ENCODE measurements at regions not wholly inside any gene's neighbourhood (a gene's known extent, or its start where the extent isn't known, plus 50 kb on each side); places are given as distances from the start of the nearest gene placed in this dataset.

DNA sequence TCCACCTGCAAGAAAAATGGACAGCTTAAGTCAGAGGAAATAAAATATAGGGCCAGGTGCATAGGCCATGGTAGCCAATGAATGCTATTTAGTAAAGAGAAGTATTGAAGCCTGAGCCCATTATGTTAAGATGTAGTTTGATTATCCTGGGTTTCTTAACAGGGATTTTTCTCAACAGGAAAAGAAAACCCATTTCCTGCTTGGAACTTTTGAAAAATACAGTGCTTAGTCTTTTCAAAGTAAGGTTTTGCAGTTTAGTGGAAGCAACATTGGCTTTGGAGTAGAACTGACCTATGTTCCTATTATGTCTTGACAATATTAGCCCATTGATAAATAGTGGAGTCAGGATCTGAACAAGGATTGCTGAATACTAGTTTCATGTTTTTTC is 259.5 kb upstream of the TGFBR2 start:
- H3K9me3 ChIP-seq, result no peaks in the 10 kb centered on the region
- H3K27me3 ChIP-seq, result no peaks in the 10 kb centered on the region
- H3K36me3 ChIP-seq, result no peaks in the 10 kb centered on the region
- no peaks in the 10 kb centered on the region for H3K4me1 ChIP-seq (ENCODE audit: control insufficient read depth in 1 of 2, insufficient read depth in 1 of 2, low read depth in 1 of 2, low read length in 1 of 2)
- no peak overlapping the region for H3K4me3 ChIP-seq (ENCODE audit: low read depth in 1 of 2, low read length in 1 of 2)
- TF ChIP-seq, protein P1, sequence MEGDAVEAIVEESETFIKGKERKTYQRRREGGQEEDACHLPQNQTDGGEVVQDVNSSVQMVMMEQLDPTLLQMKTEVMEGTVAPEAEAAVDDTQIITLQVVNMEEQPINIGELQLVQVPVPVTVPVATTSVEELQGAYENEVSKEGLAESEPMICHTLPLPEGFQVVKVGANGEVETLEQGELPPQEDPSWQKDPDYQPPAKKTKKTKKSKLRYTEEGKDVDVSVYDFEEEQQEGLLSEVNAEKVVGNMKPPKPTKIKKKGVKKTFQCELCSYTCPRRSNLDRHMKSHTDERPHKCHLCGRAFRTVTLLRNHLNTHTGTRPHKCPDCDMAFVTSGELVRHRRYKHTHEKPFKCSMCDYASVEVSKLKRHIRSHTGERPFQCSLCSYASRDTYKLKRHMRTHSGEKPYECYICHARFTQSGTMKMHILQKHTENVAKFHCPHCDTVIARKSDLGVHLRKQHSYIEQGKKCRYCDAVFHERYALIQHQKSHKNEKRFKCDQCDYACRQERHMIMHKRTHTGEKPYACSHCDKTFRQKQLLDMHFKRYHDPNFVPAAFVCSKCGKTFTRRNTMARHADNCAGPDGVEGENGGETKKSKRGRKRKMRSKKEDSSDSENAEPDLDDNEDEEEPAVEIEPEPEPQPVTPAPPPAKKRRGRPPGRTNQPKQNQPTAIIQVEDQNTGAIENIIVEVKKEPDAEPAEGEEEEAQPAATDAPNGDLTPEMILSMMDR (IDR thresholded peaks at IDR 0.05), result no peak
- no peak overlapping the region for H3K27ac ChIP-seq

DNA sequence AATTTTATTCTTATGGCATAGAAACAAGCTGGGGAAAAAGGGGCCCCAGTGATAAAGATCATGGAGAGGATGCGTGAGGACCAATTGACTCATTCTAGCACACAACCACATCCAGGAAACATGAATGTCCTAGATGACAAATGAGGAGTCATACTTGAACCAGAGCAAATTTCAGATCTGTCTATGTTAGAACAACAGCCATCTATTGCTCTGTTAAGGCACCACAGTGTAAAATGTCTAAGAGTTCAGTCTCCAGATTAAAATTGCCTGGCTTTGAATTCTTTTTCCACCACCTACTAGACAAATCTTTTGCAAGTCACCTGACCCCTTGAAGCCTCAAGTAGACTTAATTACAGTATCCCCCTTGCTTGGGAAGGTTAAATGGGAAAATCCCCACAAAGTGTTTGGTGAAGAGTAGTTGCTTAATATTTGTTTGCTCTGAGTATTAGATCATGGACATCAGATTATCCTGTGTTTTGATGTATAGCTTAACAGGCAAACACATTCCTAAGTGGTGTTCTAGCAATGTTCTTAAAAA is 258.7 kb upstream of the TGFBR2 start:
- no peak overlapping the region for H3K27ac ChIP-seq
- H3K27me3 ChIP-seq, result no peaks in the 10 kb centered on the region
- H3K36me3 ChIP-seq, result no peaks in the 10 kb centered on the region
- H3K4me3 ChIP-seq (ENCODE audit: low read depth in 1 of 2, low read length in 1 of 2), result no peak overlapping the region
- H3K4me1 ChIP-seq (ENCODE audit: control insufficient read depth in 1 of 2, insufficient read depth in 1 of 2, low read depth in 1 of 2, low read length in 1 of 2), result no peaks in the 10 kb centered on the region
- H3K9me3 ChIP-seq, result no peaks in the 10 kb centered on the region
- TF ChIP-seq, protein P1 (IDR thresholded peaks at IDR 0.05), result no peak

DNA sequence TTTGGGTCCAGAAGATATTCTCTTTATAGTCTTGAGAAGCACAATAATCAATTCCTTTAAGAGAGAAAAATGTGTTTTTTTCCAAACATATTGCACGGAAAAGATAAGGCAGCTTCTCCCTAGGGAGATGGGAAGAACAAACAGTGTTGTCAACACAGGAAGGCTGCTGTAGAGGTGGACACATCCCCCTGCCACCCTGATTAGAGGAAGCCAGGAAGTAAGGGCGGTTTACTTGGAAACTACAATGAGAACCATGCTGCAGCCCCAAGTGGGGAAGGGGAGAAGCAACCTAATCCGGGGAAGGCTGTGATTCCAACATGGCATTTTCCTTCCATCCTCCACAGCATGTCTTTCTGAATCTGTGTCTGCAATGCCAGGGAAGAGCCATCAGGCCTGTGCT is 256.9 kb upstream of the TGFBR2 start:
- Histone ChIP-seq H3K36me3 (no peaks in the 10 kb centered on the region), H3K27ac (no peak overlapping the region), H3K4me3 (ENCODE audit: low read depth in 1 of 2, low read length in 1 of 2) (no peak overlapping the region), H3K9me3 (no peaks in the 10 kb centered on the region), H3K4me1 (ENCODE audit: control insufficient read depth in 1 of 2, insufficient read depth in 1 of 2, low read depth in 1 of 2, low read length in 1 of 2) (peaks cover 0 to 6% of the 10 kb centered on the region in 2 experiments), H3K27me3 (no peaks in the 10 kb centered on the region)
- TF ChIP-seq, protein P1 (IDR thresholded peaks at IDR 0.05), result no peak

DNA sequence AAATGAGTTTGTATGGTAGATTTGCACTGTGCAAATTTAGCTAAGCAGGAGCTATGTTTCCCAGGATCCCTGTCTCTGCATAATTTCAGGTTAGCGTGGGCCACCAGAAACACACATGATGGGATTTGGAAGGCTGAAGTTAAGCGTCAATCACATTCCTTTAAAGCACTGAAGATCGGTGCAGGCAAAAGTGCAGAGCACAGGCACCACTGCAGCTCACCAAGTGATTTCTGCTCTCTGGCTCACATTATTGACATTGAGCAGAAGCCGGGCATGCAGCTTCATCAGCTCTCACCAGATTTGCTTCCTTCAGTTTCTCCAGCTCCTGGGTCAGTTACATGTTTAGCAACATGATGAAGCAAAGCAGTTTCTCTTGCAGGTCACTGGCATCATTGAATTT is 256.4 kb upstream of the TGFBR2 start:
- TF ChIP-seq, protein P1 (IDR thresholded peaks at IDR 0.05), result no peak
- H3K4me1 ChIP-seq (ENCODE audit: control insufficient read depth in 1 of 2, insufficient read depth in 1 of 2, low read depth in 1 of 2, low read length in 1 of 2), result peaks cover 0 to 6% of the 10 kb centered on the region in 2 experiments
- H3K27ac ChIP-seq, result no peak overlapping the region
- H3K27me3 ChIP-seq, result no peaks in the 10 kb centered on the region
- H3K36me3 ChIP-seq, result no peaks in the 10 kb centered on the region
- H3K9me3 ChIP-seq, result no peaks in the 10 kb centered on the region
- H3K4me3 ChIP-seq (ENCODE audit: low read depth in 1 of 2, low read length in 1 of 2), result no peak overlapping the region

DNA sequence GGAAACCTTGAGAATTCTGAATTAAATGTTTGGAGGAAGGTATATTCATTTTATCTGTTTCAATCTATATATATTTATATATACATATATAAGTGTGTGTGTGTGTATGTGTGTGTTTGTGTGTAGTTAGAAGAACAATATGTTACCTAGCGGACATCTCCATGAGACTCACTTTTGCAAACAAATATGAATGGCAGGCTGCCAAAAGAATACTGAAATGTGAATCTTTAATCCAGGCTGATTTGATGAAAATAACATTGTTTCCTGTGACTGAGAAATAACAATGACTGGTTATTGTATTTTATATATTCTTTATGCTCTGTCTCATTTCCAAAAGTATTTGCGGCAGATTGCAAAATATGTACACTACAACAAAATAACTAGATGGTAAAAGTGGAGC is 255.5 kb upstream of the TGFBR2 start:
- H3K36me3 ChIP-seq, result no peaks in the 10 kb centered on the region
- H3K4me3 ChIP-seq (ENCODE audit: low read depth in 1 of 2, low read length in 1 of 2), result no peak overlapping the region
- H3K27ac ChIP-seq, result no peak overlapping the region
- TF ChIP-seq, protein P1 (IDR thresholded peaks at IDR 0.05), result no peak
- H3K4me1 ChIP-seq (ENCODE audit: control insufficient read depth in 1 of 2, insufficient read depth in 1 of 2, low read depth in 1 of 2, low read length in 1 of 2), result peaks cover 0 to 12% of the 10 kb centered on the region in 2 experiments
- H3K27me3 ChIP-seq, result no peaks in the 10 kb centered on the region
- no peaks in the 10 kb centered on the region for H3K9me3 ChIP-seq
